Stimulated activated CD4-positive, alpha-beta T cell treated with anti-CD3 and anti-CD28 coated beads, Interleukin-2, amount 100 ng/mL, for 24 hours (primary cell): ENCODE measurements at regions not wholly inside any gene's neighbourhood (a gene's known extent, or its start where the extent isn't known, plus 50 kb on each side); places are given as distances from the start of the nearest gene placed in this dataset.

Experiments
- DNase-seq, 2 donors: peaks; one replicate each; pipeline ENCODE4 v3.0.0-alpha.2; 2020

DNA sequence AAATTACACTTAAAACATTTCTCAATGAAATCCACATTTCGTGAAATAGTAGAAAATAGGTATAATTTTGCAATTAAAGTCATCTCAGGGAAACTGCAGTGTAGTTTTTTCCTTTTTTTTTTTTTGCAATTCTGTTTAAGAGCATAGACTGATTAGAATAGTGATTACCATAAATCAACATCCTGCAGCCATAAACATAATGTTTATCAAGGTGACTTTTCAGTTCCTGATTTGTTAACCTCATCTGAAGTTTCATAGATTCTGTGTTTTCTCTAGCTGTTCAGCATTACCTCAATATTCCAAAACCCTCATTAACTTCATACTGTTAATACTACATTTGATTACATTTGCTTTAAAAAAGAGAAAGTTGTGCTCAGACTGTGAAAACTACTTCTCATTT is 286.3 kb upstream of the DACH1 start:
- DNase-seq, result no peak

DNA sequence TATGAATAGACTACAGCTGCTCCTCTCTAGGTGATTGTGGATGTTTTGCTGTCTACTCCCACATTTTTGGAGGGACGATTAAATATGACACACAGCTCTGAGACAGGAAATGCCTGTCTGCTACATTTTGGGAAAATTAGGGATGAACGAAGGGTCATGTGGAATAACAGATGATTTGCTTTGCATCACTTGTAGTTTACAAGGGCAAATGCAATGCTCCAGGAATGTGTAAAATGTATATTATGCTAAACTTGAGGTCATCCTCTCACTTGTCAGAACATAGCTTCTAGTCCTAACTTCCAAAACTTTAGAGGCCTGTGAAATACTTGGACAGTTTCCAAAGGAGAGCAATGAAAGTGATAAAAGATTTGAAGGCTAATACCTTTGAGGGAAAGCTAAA is 284.2 kb upstream of the DACH1 start:
- no peak for DNase-seq

DNA sequence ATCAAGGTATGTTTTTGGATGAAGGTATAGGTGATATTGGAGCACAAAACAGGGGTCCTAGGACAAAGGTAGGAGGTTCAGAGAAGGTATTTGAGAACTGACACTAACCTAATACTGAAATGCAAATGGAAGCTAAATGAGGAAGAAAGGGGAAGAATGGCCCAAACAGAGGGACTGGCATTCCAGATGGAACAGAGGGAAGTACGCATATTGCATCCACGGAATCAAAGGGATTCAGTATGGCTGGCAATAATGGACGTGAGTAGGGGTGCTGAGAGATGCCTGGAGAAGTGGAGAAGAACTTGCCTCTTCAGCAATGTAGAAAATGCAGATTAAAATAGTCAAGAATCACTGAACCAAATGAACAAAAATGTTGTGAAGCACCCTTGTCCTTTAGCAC is 283.5 kb upstream of the DACH1 start:
- no peak for DNase-seq

DNA sequence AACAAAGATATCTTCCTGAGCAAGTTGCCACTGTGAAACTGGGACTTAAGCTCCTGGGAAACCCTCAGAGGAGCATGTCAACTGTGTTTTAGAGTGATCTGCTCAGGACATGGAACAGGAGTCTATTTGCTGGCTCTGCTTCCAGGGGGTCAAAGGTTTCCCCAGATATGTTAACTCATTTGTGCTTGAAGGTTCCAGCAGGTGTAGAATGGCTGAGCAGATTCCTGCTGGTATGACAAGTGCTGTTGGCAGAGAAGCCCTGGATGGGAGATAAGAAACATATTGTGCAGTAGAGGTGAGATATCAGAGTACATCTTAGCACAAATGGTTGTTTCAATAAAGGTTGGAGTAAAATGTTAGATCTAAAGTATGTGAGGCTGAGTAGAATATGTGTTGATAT is 282.7 kb upstream of the DACH1 start:
- DNase-seq, result no peak

DNA sequence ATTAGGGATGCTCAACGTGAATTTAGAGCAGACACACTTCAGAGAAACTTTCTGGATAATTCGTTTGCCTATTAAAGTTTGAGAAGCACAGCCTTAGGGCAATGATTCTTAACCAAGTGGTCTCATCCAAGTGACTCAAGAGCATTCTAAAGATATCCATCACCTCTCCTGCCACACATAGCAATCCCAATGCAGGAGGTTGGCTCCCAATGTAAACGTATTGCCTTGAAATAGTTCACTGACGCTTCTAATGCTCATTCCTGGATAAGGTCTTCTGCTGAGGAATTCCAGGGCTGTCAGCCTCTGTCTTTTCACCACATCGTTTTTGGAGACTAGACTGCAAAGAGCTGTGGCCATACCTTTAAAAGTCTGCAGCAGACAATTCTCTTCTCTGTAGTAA is 279.8 kb upstream of the DACH1 start:
- no peak for DNase-seq

DNA sequence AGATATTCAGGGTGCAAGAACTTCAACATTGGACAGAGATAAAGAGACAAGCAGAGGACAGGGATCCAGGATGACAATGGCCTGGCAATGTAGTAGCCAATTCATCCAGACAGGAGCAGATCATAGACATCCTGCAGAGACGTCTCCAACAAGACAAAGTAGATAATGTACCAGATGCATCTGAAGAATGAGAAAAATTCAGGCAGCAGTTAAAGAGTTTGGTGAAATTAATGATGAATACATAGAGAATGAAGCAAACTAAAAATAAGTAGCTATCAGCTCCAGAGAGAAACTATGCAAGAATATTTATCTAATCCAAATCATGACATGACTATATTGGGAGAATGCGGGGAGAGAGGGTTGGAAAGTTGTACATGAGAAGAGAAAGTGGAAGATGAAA is 278.4 kb upstream of the DACH1 start:
- no peak for DNase-seq

DNA sequence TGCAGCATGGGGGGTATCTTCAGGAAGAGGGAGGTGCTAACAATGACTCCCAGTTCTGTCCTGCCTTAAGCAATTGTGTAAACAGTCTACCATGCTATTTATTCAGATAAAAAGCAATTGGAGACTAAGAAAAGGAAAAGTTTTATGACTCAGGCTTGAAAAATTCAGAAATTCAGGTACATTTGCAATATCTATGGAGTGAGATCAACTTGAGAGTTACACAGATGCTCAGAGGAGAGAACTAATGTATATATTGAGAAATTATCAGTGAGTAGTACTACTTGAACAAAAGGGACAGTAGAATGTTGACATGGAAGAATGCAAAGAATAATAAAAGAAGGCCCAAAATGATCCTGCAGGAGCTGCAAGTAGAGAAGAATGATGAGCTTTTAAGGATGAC is 277.6 kb upstream of the DACH1 start:
- DNase-seq, result no peak

DNA sequence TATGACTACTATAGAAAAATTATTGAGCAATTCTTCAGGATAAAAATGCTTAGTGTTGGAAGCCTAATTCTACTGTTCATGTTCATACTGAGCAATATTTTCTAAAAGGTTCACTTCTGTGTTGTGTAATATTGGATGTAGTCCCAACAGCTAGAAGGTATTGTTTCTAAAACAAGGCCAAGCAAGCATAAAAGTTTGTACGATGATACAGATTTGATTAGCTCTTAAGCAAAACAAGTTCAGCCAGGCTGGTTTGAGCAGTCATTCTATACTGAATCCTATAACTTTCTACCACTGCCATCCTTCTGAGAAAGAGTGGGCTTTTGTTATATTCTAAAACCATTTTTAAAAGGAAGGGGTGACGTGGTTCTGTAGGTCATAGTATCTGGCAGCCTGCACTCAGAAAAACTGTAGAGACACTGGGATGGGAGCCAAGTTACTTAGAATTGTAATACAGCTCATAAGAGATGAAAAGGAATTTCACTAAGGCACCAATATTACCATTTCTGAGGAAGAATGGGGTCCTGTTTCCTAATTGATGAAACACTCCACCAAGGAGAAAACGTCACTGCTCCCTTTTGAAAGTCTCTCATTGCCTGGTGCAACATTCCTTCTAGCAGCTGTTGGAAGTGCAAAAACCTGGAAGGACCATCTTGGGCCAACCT is 275.0 kb upstream of the DACH1 start:
- no peak for DNase-seq

DNA sequence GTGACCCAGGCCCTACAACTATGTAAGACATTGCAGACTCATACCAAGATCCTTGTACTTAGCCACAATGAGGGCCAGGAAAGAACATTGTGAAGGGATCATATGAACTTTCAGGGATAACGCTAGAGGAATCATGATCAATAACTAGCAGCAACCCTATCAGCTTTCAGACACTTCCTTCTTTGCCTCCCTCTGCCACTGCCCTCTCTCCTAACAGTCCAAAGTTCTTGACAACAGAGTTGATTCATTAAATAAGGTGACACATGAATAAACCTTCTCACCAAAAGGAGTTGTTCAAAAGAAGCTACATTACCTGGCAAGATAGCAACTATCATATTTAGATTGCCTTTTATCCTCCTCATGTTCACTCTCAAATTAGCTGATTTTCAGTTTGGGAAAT is 272.2 kb upstream of the DACH1 start:
- DNase-seq, result no peak

DNA sequence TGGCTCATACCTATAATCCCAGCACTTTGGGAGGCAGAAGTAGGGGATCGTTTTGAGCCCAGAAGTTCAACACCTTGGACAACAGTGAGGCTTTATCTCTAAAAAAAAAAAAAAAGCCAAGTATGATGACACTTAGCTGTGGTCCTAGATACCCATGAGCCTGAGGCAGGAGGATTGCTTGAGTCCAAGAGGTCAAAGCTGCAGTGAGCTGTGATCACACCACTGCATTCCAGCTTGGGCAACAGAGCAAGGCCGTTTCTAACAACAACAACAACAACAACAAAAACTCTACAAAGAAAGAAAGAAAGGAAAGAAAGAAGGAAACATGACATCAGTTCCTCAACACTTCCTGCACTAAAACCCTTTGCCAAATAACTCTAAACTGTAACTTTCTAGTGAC is 265.1 kb upstream of the DACH1 start:
- no peak for DNase-seq

DNA sequence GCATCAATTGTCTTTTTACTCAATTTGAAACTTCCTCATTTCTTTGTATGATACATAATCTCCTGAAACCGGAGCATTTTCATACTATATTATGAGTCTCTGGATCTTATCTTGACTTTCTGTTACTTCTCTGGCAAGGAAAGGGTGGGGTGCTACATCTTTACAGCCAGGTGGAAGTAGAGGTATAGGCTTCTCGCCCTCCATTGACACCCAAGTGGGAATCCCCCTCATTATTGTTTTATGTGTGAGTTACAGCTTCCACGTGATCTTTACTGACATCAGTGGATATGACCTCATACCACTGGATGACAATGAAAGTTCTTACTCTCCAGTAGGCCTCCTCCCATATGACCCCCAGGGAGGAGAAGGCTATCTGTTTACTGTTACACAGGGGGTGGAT is 262.1 kb upstream of the DACH1 start:
- DNase-seq, result no peak

DNA sequence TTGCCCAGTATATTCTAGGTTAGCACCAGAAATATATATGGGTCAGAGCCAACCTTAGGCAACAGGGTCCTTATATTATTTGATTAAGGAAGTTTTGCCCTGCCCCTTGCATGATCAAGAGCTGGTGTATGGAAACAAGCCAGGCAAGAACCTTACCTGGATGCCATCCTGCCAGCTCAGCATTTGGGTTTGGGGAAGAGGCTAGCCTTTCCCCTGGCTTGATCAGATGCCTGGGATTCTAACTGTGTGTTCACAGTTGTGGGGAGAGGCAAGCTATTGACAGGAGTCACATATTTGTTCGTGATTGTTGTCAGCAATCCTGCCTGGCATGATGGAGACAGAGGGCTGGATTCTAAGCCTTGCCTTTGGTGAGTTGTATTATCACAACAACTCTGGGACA is 260.0 kb upstream of the DACH1 start:
- DNase-seq, result no peak

DNA sequence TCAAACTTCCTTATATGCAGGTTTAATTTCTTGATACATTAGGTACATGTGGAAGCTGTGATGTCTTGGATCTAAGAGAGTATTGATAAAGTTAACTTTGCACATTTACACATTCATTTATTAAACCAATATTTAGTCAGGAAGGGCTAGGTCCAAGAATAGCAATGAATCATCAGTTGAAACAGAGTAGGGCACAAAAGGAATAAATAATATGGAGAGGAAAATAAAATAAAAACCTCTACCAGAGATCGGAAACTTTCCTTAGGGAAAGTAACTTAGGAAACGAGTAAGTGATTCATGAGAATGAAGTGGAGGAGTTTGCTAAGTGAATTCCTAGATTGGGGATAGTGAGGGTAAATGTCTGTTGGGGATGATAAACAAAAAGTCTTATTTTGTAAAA is 259.4 kb upstream of the DACH1 start:
- DNase-seq, result no peak

DNA sequence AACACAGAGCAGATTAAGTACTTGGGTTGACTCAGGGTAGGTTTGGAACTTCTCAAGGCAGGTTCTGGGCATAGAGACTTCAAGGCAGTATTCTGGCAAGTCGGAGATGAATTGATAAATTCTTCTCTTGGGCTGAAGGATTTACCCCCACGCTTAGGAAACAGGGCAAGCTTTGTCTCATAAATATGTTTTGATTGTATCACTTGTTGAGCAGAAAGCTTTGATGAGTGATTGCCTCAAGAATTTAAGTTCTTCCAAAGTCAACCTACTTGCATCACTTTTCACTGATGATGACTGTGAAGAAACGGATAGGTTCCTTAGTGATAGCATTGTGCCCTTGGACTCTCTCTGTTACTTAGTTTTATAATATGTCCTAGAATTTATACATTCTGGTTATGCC is 258.6 kb upstream of the DACH1 start:
- DNase-seq, result no peak

DNA sequence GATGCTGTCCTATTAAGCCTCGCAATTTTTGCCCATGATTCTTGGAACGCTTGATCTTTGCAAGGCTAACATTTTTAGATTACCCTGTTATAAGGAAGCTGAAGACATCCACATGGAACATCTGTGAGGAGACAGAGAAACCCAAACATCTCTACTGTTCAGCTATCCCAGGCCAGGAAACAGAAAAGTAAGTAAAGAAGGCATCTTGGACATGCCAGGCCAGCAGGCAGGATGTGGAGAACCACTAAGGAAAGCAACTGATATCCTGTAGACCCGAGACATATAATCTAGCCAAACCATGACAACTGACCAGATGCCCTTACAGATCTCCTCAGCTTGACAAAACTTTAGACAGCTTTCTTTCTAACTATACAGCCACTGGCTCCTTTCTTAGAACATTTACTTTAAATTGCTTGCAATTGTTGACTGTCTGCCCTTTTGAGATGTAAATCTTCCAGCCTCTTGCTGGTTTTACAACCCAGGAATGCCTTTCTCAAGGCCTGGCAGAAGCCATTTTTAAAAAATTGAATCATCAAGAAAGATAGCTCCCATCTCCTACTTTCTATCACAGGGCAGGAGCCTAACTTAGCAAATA is 255.8 kb upstream of the DACH1 start:
- no peak for DNase-seq

DNA sequence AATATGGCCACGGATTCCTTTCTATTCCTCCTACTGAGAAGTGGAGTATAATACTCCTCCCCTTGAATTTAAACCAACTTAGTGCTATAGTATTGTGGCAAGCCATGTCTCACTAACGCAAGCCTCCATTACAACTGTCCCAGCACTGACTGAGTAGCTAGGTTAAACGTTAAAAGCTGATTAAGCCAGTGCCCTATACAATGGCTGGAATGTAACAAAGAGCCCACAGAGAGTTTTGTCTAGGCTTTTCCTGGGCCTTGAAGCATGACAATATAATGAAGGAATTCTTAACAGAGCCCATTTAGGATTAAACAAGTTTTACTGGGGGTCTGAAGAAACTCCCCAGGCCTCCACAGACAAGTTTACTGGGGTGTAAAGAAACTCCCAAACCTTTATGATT is 254.5 kb upstream of the DACH1 start:
- DNase-seq, result no peak

DNA sequence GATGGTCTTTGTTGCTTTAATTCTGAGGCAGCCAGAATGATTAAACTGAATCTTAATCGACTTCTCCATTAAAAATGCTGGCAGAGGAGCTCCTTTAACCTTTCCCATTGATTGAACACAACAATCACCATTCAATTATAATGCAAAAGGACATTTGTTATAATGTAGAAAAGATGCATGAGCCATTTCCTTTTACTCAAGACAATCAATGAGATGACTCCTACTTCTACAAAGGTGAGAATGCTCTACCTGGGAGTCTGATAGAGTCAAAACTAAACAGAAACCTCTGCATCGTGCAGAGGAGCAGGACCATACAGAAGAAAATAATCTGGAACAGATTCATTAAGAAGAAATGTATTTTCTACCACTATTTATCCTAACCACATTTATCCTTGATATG is 253.6 kb upstream of the DACH1 start:
- DNase-seq, result no peak

DNA sequence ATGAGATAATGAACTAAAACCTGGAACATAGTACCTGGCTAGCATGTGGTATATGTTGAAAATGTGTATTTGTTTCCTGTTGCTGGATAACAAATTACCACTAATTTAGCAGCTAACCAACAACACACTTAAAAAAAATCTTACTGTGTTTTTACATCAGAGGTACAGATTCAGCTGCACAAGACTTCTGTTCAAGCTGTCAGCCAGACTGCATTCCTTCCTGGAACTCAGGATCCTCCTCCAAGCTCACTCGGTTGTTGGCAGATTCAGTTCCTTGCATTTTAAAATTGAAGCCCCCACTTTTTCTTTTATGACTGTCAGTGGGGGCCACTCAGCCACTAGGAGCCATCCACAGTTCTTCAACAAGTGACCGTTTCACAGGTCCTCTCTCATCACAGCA is 246.9 kb upstream of the DACH1 start:
- DNase-seq, result no peak

DNA sequence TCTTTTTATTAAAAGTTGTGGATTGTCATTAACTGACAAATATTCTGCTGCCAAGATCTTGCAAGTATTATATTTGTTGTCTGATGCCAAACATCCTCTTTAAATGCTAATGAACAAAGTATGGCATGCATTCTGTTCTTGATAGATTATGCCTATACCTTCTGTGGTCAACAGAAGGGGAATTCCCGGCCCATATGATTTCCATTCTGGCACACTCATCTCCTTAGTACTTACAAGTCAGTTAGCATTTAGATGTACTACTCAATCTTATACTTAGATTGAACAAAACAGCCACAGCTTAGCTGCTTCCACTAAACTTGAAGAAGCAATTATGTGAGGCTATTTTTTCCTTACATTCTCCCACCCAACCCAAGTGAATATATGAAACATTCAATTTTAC is 246.1 kb upstream of the DACH1 start:
- DNase-seq, result no peak

DNA sequence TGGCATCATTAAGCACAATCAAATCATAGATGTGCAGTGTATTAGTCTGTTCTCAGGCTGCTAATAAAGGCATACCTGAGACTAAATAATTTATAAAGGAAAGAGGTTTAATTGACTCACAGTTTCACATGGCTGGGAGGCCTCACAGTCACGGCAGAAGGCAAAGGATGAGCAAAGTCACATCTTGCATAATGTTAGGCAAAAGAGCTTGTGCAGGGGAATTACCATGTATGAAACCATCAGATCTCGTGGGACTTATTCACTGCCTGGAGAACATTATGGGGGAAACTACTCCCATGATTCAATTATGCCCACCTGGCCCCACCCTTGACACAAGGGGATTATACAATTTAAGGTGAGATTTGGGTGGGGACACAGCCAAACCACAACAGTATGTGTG is 245.2 kb upstream of the DACH1 start:
- no peak for DNase-seq

DNA sequence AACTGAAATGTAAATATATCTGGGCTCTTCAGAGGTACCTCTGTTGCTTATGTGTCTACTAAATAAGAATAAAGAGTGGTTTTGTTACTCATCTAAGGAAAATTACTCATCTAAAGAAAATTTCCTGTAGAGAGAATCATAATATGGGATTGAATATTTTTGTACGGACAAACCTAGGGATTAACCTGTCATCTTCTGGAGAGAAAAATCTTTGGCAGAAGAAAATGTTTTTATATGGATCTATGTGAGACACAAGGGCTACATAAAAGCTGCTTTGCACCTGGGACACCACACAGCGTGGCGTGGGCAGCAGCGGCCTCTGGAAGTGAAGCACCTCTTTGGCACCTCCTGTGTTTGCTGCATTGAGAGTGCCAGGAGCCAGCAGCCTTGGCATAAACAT is 242.9 kb upstream of the DACH1 start:
- no peak for DNase-seq

DNA sequence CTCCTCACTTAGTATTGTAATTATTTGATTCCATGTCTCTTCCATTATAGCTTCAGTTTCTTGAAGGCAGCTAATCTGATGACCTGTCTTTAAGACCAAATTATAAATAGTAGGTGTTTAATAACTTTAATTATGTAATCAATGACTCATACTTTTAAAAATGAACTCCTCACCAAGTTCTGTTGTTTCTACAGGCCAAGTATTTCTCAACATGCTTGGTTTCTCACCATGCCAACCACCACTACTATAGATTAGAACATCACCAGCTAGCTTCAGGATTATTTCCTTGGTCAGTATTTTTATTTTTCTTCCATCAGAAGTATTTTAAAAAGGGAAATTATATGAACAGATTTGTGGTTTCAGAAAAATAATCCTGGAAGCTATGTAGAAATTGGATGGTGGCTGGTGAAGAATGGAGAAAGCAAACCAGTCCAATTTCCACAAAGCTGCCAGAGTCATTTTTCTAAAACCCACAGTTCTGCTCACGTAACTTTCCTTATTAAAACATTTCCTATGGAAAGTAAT is 237.7 kb upstream of the DACH1 start:
- DNase-seq, result no peak

DNA sequence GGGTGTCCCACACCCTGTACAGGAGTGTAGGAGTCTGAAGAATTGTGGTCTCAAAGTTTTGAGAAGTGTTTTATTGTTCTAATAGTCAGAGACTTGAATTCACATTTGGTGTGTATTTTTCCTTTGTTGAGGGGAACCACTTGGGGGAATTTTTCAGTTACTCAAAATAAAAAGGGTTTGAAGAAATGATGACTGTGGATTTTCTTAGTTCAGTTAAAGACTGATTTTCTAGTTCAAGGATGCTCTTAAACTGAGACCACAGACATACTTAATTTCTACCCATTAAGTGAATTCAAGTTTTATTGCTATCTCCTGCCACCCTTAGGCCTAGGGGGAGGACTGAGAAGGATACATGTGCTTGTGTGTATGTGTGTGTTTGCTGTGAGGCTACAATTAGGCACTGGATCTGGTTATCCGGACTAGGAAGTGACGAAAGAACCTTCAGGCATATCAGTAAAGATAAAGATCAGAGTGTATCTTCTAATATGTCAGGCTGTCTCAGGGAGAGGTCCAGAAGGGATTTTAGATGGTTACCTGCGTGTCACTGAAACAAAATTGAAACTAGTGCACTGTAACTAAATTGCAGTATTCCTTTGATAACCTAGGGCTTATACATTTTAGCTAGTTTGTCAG is 234.9 kb upstream of the DACH1 start:
- no peak for DNase-seq

DNA sequence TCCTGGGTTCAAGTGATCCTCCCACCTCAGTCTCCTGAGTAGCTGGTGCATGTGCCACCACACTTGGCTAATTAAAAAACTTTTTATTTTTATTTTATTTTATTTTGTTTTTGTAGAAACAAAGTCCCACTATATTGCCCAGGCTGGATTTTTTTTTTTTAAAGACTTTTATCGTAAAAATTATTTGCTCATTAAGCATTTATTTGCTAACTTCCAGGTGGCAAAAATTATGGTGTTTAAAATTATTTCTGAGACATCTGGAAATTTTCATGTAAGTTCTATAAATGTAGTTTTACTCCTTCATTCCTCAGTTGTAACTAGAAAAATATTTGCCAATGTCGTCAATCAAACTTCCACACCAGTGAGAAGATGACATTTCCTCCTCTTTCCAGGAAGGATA is 233.3 kb upstream of the DACH1 start:
- no peak for DNase-seq

DNA sequence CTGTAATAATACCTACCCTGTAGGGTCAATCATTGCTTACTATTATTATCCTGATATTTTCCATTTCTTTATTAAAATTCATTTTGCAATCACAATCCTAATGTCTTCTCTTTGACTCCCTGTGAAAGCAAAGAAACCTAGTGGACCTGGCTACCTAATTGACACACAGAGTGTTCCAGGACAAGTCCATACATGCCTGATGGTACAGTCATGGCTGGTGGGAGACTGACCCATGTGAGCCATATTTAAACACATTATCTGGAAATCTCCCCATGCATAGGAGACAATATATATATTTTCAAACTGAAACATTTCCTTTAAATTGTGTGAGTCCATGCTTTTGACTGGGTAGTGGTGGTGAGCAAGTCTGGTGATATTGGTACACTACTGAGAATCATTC is 230.6 kb upstream of the DACH1 start:
- DNase-seq, result no peak
